IPS-18a (cell line): ENCODE measurements at regions not wholly inside any gene's neighbourhood (a gene's known extent, or its start where the extent isn't known, plus 50 kb on each side); places are given as distances from the start of the nearest gene placed in this dataset.

Experiments
- H3K27ac ChIP-seq: one replicate; pipeline ENCODE4 v1.5.1; 2013; ENCODE audit warnings: low read length
- H3K27me3 ChIP-seq: one replicate; pipeline ENCODE4 v1.6.1; 2013; ENCODE audit warnings: mild to moderate bottlenecking, low read length; ENCODE audit not compliant: control insufficient read depth, insufficient read depth
- H3K36me3 ChIP-seq: one replicate; pipeline ENCODE4 v1.6.1; 2013; ENCODE audit warnings: low read depth, low read length; ENCODE audit not compliant: control insufficient read depth
- H3K4me1 ChIP-seq: one replicate; pipeline ENCODE4 v1.6.1; 2013; ENCODE audit warnings: low read depth, low read length; ENCODE audit not compliant: control insufficient read depth
- H3K4me3 ChIP-seq: one replicate; pipeline ENCODE4 v1.5.1; 2013; ENCODE audit warnings: low read length
- H3K9ac ChIP-seq: one replicate; pipeline ENCODE4 v1.6.1; 2013; ENCODE audit warnings: mild to moderate bottlenecking, low read length, moderate library complexity
- H3K9me3 ChIP-seq: one replicate; pipeline ENCODE4 v1.6.1; 2013; ENCODE audit warnings: low read depth, low read length; ENCODE audit not compliant: control insufficient read depth

- no peaks in the 10 kb centered on the region for H3K36me3 ChIP-seq
- no peak overlapping the region for H3K9ac ChIP-seq
- no peak overlapping the region for H3K27ac ChIP-seq
- H3K27me3 ChIP-seq, result no peaks in the 10 kb centered on the region
- H3K4me1 ChIP-seq, result no peaks in the 10 kb centered on the region
- no peaks in the 10 kb centered on the region for H3K9me3 ChIP-seq
- H3K4me3 ChIP-seq, result no peak overlapping the region
Observed at GRCh38 chr17:13292291-13292690, 274.5 kb upstream of the ELAC2 start.

GRCh38 chr17:13288248-13288647, 270.4 kb upstream of the ELAC2 start:
- H3K27me3 ChIP-seq, result no peaks in the 10 kb centered on the region
- peaks cover 10% of the 10 kb centered on the region for H3K4me1 ChIP-seq
- H3K4me3 ChIP-seq, result no peak overlapping the region
- H3K27ac ChIP-seq, result no peak overlapping the region
- H3K36me3 ChIP-seq, result no peaks in the 10 kb centered on the region
- no peaks in the 10 kb centered on the region for H3K9me3 ChIP-seq
- H3K9ac ChIP-seq, result no peak overlapping the region

- Histone ChIP-seq H3K27me3 (no peaks in the 10 kb centered on the region), H3K4me3 (no peak overlapping the region), H3K9ac (no peak overlapping the region), H3K36me3 (no peaks in the 10 kb centered on the region), H3K9me3 (no peaks in the 10 kb centered on the region), H3K4me1 (peaks cover 10% of the 10 kb centered on the region), H3K27ac (no peak overlapping the region)
Observed at GRCh38 chr17:13287226-13287625, 269.4 kb upstream of the ELAC2 start.

- Histone ChIP-seq H3K9me3 (no peaks in the 10 kb centered on the region), H3K9ac (no peak overlapping the region), H3K27me3 (no peaks in the 10 kb centered on the region), H3K4me3 (no peak overlapping the region), H3K27ac (no peak overlapping the region), H3K36me3 (no peaks in the 10 kb centered on the region), H3K4me1 (peaks cover 10% of the 10 kb centered on the region)
Observed at GRCh38 chr17:13283606-13284005, 265.8 kb upstream of the ELAC2 start.

- Histone ChIP-seq H3K36me3 (no peaks in the 10 kb centered on the region), H3K4me1 (peaks cover 10% of the 10 kb centered on the region), H3K27me3 (no peaks in the 10 kb centered on the region), H3K9ac (no peak overlapping the region), H3K4me3 (no peak overlapping the region), H3K9me3 (no peaks in the 10 kb centered on the region), H3K27ac (no peak overlapping the region)
Observed at GRCh38 chr17:13281626-13282025, 263.8 kb upstream of the ELAC2 start.

GRCh38 chr17:13273806-13274205, 256.0 kb upstream of the ELAC2 start:
- Histone ChIP-seq H3K27ac (no peak overlapping the region), H3K9me3 (no peaks in the 10 kb centered on the region), H3K27me3 (no peaks in the 10 kb centered on the region), H3K9ac (no peak overlapping the region), H3K4me1 (no peaks in the 10 kb centered on the region), H3K4me3 (no peak overlapping the region), H3K36me3 (no peaks in the 10 kb centered on the region)

- H3K9ac ChIP-seq, result no peak overlapping the region
- H3K9me3 ChIP-seq, result no peaks in the 10 kb centered on the region
- H3K4me3 ChIP-seq, result no peak overlapping the region
- H3K27ac ChIP-seq, result no peak overlapping the region
- no peaks in the 10 kb centered on the region for H3K27me3 ChIP-seq
- H3K4me1 ChIP-seq, result no peaks in the 10 kb centered on the region
- H3K36me3 ChIP-seq, result no peaks in the 10 kb centered on the region
Observed at GRCh38 chr17:13272296-13272695, 254.5 kb upstream of the ELAC2 start.

GRCh38 chr17:13268791-13269595, 251.2 kb upstream of the ELAC2 start:
- Histone ChIP-seq H3K9ac (no peak overlapping the region), H3K36me3 (no peaks in the 10 kb centered on the region), H3K4me3 (no peak overlapping the region), H3K9me3 (no peaks in the 10 kb centered on the region), H3K27me3 (no peaks in the 10 kb centered on the region), H3K4me1 (no peaks in the 10 kb centered on the region), H3K27ac (no peak overlapping the region)

GRCh38 chr17:13266606-13267005, 248.8 kb upstream of the ELAC2 start:
- no peak overlapping the region for H3K4me3 ChIP-seq
- no peak overlapping the region for H3K27ac ChIP-seq
- no peaks in the 10 kb centered on the region for H3K36me3 ChIP-seq
- no peak overlapping the region for H3K9ac ChIP-seq
- no peaks in the 10 kb centered on the region for H3K9me3 ChIP-seq
- no peaks in the 10 kb centered on the region for H3K27me3 ChIP-seq
- no peaks in the 10 kb centered on the region for H3K4me1 ChIP-seq

- no peaks in the 10 kb centered on the region for H3K27me3 ChIP-seq
- H3K27ac ChIP-seq, result no peak overlapping the region
- no peak overlapping the region for H3K4me3 ChIP-seq
- H3K9me3 ChIP-seq, result no peaks in the 10 kb centered on the region
- no peaks in the 10 kb centered on the region for H3K36me3 ChIP-seq
- H3K4me1 ChIP-seq, result no peaks in the 10 kb centered on the region
- H3K9ac ChIP-seq, result no peak overlapping the region
Observed at GRCh38 chr17:13265311-13265710, 247.5 kb upstream of the ELAC2 start.

- H3K4me3 ChIP-seq, result no peak overlapping the region
- no peaks in the 10 kb centered on the region for H3K36me3 ChIP-seq
- no peaks in the 10 kb centered on the region for H3K9me3 ChIP-seq
Observed at GRCh38 chr17:13263746-13264145, 245.9 kb upstream of the ELAC2 start.

GRCh38 chr17:13256545-13256944, 238.7 kb upstream of the ELAC2 start:
- no peak overlapping the region for H3K27ac ChIP-seq
- no peaks in the 10 kb centered on the region for H3K9me3 ChIP-seq
- no peaks in the 10 kb centered on the region for H3K27me3 ChIP-seq
- no peak overlapping the region for H3K9ac ChIP-seq
- no peak overlapping the region for H3K4me3 ChIP-seq
- no peaks in the 10 kb centered on the region for H3K36me3 ChIP-seq
- H3K4me1 ChIP-seq, result no peaks in the 10 kb centered on the region

More at GRCh38 chr17:13263746-13264145, 245.9 kb upstream of the ELAC2 start:
- no peaks in the 10 kb centered on the region for H3K27me3 ChIP-seq
- H3K27ac ChIP-seq, result no peak overlapping the region
- no peak overlapping the region for H3K9ac ChIP-seq
- no peaks in the 10 kb centered on the region for H3K4me1 ChIP-seq
